Stromal cell of bone marrow (primary cell): ENCODE measurements at regions not wholly inside any gene's neighbourhood (a gene's known extent, or its start where the extent isn't known, plus 50 kb on each side); places are given as distances from the start of the nearest gene placed in this dataset.

Experiments used
- DNase-seq: peaks from one replicate; pipeline ENCODE4 v3.0.0-alpha.2; 2012; ENCODE audit warnings: low read depth

GRCh38 chr17:63132459-63132911 is 166.4 kb downstream of the TANC2 start:
- no peak for DNase-seq

GRCh38 chr17:63133491-63133890 is 167.5 kb downstream of the TANC2 start:
- DNase-seq, result no peak

- DNase-seq, result no peak
Observed at GRCh38 chr17:63134867-63135266, 168.8 kb downstream of the TANC2 start.

- no peak for DNase-seq
Observed at GRCh38 chr17:63136369-63137012, 170.5 kb downstream of the TANC2 start.

- DNase-seq, result no peak
Observed at GRCh38 chr17:63137163-63137562, 171.1 kb downstream of the TANC2 start.

GRCh38 chr17:63138713-63139112 is 172.7 kb downstream of the TANC2 start:
- no peak for DNase-seq

GRCh38 chr17:63139356-63139755 is 173.3 kb downstream of the TANC2 start:
- no peak for DNase-seq

- no peak for DNase-seq
Observed at GRCh38 chr17:63140255-63140654, 174.2 kb downstream of the TANC2 start.

- no peak for DNase-seq
Observed at GRCh38 chr17:63142836-63143235, 176.8 kb downstream of the TANC2 start.

- DNase-seq, result no peak
Observed at GRCh38 chr17:63150490-63150889, 184.5 kb downstream of the TANC2 start.

- DNase-seq, result peak; percentile 50
Observed at GRCh38 chr17:63150994-63151464, 185.0 kb downstream of the TANC2 start.

GRCh38 chr17:63151941-63152523 is 186.0 kb downstream of the TANC2 start:
- no peak for DNase-seq

GRCh38 chr17:63153488-63153887 is 187.5 kb downstream of the TANC2 start:
- DNase-seq, result no peak

GRCh38 chr17:63154586-63155244 is 188.7 kb downstream of the TANC2 start:
- DNase-seq, result no peak

- no peak for DNase-seq
Observed at GRCh38 chr17:63156986-63157385, 191.0 kb downstream of the TANC2 start.

- no peak for DNase-seq
Observed at GRCh38 chr17:63162406-63163157, 196.5 kb downstream of the TANC2 start.

- no peak for DNase-seq
Observed at GRCh38 chr17:63163158-63163520, 197.1 kb downstream of the TANC2 start.

- DNase-seq, result no peak
Observed at GRCh38 chr17:63165400-63165799, 199.4 kb downstream of the TANC2 start.

- no peak for DNase-seq
Observed at GRCh38 chr17:63170795-63171194, 204.8 kb downstream of the TANC2 start.

GRCh38 chr17:63171428-63172393 is 205.7 kb downstream of the TANC2 start:
- DNase-seq, result peak; percentile 38

GRCh38 chr17:63173450-63173849 is 207.4 kb downstream of the TANC2 start:
- DNase-seq, result no peak
